GM19023 (cell line): ENCODE measurements at regions not wholly inside any gene's neighbourhood (a gene's known extent, or its start where the extent isn't known, plus 50 kb on each side); places are given as distances from the start of the nearest gene placed in this dataset.
"Not testable (repeated sequence)": the region's sequence is repeated elsewhere in the genome, so short reads cannot be mapped to it uniquely, and the experiment has no call there.

Experiments
- ATAC-seq: cut with Tn5 transposase; IDR thresholded peaks from one replicate; pipeline ENCODE4 v1.9.1; 2021; ENCODE audit warnings: mild to moderate bottlenecking, moderate library complexity; ENCODE audit not compliant: unreplicated experiment

- ATAC-seq = no peak
These were observed 183.1 kb upstream of the SEMA3E start for GRCh38 chr7:83832009-83832408.

GRCh38 chr7:83827036-83827435 lies 178.1 kb upstream of the SEMA3E start:
- no peak for ATAC-seq

DNA sequence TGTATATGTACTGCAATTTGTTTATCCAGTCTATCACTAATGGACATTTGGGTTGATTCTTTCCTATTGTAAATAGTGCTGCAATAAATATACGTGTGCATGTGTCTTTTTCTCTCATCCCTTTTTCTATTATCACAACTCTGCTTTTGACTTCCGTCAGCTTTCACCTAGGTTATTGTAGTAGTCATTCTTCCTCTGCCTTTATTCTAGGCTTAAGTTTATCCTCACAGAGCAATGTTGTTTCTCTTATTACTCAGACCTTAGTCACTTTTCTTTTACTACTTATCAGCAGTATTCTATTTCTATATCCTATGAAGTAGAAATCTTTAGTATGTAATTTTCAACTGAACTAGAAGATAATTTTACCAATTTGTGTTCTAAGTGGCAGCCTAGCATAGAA lies 175.3 kb upstream of the SEMA3E start:
- ATAC-seq = no peak

DNA sequence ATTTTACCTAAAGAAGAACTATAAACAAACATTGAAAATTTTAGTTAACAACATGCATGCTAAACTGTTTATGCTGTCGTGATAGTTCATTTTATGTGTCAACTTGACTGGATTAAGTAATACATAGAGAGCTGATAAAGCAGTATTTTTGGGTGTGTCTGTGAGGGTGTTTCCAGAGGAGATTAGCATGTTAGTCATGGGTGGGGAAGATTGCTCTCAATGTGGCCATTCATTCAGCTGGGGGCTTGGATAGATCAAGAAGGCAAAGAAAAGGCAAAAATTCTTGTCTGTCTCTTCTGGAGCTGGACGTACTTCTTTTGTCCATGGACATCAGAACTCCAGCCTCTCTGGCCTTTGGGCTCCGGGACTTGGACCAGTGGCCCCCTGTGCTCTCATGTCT lies 172.9 kb upstream of the SEMA3E start:
- no peak for ATAC-seq

DNA sequence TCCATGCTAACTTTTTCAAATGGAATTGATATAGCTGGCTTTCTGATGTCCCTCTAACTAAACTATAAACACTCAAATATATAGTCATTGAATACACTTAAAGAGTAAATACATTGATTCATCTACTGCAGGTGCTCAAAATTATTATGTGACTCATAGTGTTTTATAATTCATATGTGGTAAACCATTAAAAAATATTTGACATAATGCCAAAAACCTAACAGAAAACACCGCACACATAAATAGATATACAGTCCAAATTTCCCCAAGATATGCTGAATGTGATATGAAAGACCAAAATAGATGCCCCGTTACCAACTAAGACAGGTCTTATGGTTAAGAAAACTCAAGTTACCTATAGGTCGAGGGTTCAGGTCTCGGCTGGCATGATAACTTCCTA lies 171.7 kb upstream of the SEMA3E start:
- ATAC-seq = no peak

- ATAC-seq = no peak
These were observed 171.0 kb upstream of the SEMA3E start for GRCh38 chr7:83819911-83820310.

- no peak for ATAC-seq
These were observed 165.5 kb upstream of the SEMA3E start for GRCh38 chr7:83814480-83814879.

DNA sequence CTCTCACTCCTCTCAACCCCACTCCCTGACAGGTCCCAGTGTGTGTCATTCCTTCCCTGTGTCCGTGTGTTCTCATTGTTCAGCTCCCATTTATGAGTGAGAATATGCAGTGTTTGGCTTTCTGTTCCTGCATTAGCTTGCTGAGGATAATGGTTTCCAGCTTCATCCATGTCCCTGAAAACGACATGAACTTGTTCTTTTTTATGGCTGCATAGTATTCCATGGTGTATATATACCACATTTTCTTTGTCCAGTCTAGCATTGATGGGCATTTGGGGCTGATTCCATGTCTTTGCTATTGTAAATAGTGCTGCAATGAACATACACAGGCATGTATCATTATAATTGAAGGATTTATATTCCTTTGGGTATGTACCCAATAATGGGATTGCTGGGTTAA lies 163.6 kb upstream of the SEMA3E start:
- not testable (repeated sequence) for ATAC-seq

- no peak for ATAC-seq
These were observed 160.0 kb upstream of the SEMA3E start for GRCh38 chr7:83808982-83809381.

GRCh38 chr7:83807774-83808173 lies 158.8 kb upstream of the SEMA3E start:
- ATAC-seq = no peak

GRCh38 chr7:83806538-83806937 lies 157.6 kb upstream of the SEMA3E start:
- ATAC-seq = no peak

GRCh38 chr7:83799333-83799732 lies 150.4 kb upstream of the SEMA3E start:
- ATAC-seq = no peak

GRCh38 chr7:83798489-83798888 lies 149.6 kb upstream of the SEMA3E start:
- ATAC-seq = peak; percentile 42

- no peak for ATAC-seq
These were observed 147.8 kb upstream of the SEMA3E start for GRCh38 chr7:83796760-83797159.

GRCh38 chr7:83794829-83795228 lies 145.9 kb upstream of the SEMA3E start:
- ATAC-seq = no peak

DNA sequence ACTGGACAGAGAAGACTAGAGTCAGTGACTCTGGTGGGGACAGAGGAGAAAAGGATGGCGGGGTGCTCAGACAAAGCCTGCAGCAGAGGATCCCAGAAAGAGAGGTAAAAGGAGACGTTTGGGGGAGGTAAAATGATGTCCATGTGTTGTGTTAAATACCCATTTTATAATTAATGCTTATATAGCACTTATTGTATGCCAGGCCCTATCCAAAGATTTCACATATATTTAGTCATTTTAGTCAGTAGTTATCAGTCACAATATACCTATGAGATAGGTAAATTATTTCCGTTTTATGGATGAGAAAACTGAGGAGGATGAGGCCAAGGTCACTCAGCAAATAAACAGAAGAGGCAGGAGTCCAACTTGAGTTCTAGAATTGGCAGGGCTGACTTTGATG lies 144.6 kb upstream of the SEMA3E start:
- no peak for ATAC-seq

GRCh38 chr7:83791737-83792136 lies 142.8 kb upstream of the SEMA3E start:
- ATAC-seq = no peak

- ATAC-seq = no peak
These were observed 137.9 kb upstream of the SEMA3E start for GRCh38 chr7:83786858-83787257.

DNA sequence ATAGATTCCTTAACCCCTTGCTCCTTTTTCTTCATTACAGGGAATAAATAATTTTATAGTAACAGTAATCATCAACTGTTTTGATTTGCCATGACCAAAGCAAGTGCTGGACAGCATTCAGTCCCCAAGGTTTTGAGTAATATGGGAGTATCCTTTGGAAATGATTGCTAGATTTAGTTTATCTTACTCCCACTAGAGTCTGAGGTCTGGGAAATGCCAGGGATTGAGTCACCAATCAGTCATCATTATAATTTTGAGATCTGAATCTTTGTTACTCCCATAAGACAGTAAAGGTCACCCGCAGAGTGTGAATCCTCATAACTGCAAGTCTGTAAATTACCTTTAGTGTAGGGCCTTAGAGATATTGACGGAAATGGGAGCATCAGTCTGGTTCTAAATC lies 133.7 kb upstream of the SEMA3E start:
- no peak for ATAC-seq

- no peak for ATAC-seq
These were observed 129.1 kb upstream of the SEMA3E start for GRCh38 chr7:83778073-83778443.

DNA sequence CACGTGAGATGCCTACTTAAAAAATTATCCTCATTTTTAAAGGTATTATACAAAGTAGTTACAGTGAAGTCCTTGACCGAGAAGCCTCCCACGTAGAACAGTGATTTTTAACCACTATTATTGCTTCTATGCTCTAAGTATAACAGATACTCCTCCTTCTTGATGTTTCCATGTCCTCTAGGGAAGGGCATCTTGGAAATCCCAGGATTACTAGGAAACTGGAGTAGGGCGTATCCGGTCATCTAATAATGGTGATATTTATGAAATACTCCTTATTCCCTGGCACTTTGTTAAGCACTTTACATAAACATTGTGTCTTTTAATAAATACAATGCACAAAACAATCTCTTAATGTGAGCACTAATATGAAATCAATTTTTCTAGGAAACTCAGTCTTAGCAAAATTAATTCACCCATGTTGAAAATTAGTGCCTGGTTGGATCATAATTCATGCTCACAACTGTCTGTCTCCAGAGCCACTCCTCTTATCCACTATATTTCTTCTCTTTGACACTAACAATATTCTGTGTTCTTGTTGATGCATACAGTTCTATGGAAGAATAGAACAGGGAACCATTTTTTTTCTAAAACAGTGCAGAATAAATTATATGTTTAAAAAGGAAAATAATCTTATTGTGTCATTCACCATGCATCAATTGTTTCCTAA lies 128.6 kb upstream of the SEMA3E start:
- no peak for ATAC-seq

- ATAC-seq = no peak
These were observed 120.5 kb upstream of the SEMA3E start for GRCh38 chr7:83769407-83769806.

GRCh38 chr7:83751217-83751616 lies 102.3 kb upstream of the SEMA3E start:
- ATAC-seq = no peak
